ENCODE measurements at regions not wholly inside any gene's neighbourhood (a gene's known extent, or its start where the extent isn't known, plus 50 kb on each side); places are given as distances from the start of the nearest gene placed in this dataset.

DNA sequence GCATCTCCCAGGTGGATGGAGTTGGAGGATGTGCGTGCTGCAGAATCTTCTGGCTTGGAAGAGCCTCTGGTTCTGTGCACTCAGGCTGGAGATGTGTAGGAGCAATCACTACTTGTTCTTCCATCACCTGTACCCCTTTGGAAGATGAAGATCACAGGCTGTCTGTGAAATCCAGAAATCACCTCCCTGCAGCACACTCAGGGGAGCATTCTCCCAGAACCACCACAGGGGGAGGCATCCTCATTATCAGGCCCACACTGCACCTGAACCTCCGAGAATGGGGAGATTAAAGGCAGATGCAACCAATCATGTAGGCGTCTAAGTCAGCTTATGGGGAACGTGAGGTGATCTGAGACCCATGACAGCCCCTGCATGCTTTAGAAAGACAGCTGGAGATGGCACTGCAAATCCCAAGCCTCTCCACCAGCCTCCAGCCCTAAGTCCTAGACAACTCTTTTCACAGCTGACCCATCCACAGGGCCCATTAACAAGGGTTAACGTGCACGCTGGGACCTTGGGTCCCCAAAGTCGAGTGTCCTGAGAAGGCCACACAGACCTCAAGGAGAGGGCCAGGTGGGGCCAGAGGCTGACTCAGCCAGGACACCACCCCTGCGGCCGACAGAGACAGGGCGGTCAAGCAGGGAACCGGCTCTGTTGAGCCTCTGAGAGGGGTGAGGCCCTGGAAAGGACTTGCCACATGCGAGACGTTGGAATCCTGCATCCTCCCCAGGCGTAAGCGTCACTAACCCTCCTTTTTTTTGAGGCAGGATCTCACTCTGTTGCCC is 314.9 kb downstream of the EIPR1 start:
- TF ChIP-seq, protein P1, sequence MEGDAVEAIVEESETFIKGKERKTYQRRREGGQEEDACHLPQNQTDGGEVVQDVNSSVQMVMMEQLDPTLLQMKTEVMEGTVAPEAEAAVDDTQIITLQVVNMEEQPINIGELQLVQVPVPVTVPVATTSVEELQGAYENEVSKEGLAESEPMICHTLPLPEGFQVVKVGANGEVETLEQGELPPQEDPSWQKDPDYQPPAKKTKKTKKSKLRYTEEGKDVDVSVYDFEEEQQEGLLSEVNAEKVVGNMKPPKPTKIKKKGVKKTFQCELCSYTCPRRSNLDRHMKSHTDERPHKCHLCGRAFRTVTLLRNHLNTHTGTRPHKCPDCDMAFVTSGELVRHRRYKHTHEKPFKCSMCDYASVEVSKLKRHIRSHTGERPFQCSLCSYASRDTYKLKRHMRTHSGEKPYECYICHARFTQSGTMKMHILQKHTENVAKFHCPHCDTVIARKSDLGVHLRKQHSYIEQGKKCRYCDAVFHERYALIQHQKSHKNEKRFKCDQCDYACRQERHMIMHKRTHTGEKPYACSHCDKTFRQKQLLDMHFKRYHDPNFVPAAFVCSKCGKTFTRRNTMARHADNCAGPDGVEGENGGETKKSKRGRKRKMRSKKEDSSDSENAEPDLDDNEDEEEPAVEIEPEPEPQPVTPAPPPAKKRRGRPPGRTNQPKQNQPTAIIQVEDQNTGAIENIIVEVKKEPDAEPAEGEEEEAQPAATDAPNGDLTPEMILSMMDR (IDR thresholded peaks at IDR 0.05) = no peak
- TF ChIP-seq, protein P2, sequence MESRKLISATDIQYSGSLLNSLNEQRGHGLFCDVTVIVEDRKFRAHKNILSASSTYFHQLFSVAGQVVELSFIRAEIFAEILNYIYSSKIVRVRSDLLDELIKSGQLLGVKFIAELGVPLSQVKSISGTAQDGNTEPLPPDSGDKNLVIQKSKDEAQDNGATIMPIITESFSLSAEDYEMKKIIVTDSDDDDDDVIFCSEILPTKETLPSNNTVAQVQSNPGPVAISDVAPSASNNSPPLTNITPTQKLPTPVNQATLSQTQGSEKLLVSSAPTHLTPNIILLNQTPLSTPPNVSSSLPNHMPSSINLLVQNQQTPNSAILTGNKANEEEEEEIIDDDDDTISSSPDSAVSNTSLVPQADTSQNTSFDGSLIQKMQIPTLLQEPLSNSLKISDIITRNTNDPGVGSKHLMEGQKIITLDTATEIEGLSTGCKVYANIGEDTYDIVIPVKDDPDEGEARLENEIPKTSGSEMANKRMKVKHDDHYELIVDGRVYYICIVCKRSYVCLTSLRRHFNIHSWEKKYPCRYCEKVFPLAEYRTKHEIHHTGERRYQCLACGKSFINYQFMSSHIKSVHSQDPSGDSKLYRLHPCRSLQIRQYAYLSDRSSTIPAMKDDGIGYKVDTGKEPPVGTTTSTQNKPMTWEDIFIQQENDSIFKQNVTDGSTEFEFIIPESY (IDR thresholded peaks at IDR 0.05; ENCODE audit: borderline replicate concordance, low read depth) = no peak
- TF ChIP-seq RFX5 (IDR thresholded peaks at IDR 0.05; ENCODE audit: low read length) (no peak), POLR2AphosphoS5 (IDR thresholded peaks at IDR 0.05; ENCODE audit: low read depth, low read length) (no peak), SIN3A (IDR thresholded peaks at IDR 0.05; ENCODE audit: borderline replicate concordance, low read depth, low read length) (no peak), RXRA (IDR thresholded peaks at IDR 0.05; ENCODE audit: borderline replicate concordance, low read depth) (no peak), NFIC (IDR thresholded peaks at IDR 0.05; ENCODE audit: borderline replicate concordance) (no peak), CHD2 (IDR thresholded peaks at IDR 0.05; ENCODE audit: low read length, partially characterized antibody) (no peak), RCOR1 (IDR thresholded peaks at IDR 0.05; ENCODE audit: low read length) (no peak), JUND (IDR thresholded peaks at IDR 0.05) (no peak)
- TF ChIP-seq, protein P3, sequence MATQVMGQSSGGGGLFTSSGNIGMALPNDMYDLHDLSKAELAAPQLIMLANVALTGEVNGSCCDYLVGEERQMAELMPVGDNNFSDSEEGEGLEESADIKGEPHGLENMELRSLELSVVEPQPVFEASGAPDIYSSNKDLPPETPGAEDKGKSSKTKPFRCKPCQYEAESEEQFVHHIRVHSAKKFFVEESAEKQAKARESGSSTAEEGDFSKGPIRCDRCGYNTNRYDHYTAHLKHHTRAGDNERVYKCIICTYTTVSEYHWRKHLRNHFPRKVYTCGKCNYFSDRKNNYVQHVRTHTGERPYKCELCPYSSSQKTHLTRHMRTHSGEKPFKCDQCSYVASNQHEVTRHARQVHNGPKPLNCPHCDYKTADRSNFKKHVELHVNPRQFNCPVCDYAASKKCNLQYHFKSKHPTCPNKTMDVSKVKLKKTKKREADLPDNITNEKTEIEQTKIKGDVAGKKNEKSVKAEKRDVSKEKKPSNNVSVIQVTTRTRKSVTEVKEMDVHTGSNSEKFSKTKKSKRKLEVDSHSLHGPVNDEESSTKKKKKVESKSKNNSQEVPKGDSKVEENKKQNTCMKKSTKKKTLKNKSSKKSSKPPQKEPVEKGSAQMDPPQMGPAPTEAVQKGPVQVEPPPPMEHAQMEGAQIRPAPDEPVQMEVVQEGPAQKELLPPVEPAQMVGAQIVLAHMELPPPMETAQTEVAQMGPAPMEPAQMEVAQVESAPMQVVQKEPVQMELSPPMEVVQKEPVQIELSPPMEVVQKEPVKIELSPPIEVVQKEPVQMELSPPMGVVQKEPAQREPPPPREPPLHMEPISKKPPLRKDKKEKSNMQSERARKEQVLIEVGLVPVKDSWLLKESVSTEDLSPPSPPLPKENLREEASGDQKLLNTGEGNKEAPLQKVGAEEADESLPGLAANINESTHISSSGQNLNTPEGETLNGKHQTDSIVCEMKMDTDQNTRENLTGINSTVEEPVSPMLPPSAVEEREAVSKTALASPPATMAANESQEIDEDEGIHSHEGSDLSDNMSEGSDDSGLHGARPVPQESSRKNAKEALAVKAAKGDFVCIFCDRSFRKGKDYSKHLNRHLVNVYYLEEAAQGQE (IDR thresholded peaks at IDR 0.05; ENCODE audit: low read depth, low read length) = no peak
- TF ChIP-seq, protein P4, sequence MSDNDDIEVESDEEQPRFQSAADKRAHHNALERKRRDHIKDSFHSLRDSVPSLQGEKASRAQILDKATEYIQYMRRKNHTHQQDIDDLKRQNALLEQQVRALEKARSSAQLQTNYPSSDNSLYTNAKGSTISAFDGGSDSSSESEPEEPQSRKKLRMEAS (IDR thresholded peaks at IDR 0.05; ENCODE audit: low read depth) = no peak
